ENCODE measurements at regions not wholly inside any gene's neighbourhood (a gene's known extent, or its start where the extent isn't known, plus 50 kb on each side); places are given as distances from the start of the nearest gene placed in this dataset.

DNA sequence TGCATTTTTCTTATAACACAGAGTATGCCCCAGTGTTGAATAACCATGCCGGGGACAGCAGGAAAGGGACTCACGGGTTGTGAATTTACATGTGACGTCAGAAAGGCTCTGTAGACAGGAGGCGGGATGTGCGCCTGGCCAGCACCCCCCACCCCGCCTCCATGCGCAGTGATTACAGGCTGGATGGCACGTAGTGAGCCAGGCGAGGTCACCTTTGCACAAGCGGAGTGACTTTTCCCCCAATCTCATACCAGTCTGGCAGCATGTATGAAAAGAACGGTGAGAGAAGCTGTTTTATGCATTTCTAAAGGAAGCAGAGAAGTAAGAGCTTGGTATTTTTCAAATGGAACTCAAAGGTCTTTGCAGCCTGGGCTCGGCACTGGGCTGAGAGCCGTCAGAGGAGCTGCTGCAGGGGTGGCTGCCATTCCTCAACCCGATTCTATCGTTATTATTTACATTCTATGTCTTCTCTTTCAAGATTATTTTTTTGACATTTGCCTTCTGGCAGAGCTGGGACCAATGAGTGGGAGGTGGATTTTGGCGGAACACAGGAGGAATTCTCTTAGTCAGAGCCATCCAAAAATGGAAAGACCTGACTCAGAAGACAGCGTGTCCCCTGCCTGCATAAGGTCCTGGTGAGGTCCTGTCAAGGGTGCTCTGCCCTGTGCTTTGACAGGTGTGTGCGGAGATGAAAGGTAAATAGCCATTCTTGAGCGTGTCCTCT lies 115.6 kb upstream of the SLC45A1 start:
- peak; percentile 60 for DNase-seq

DNA sequence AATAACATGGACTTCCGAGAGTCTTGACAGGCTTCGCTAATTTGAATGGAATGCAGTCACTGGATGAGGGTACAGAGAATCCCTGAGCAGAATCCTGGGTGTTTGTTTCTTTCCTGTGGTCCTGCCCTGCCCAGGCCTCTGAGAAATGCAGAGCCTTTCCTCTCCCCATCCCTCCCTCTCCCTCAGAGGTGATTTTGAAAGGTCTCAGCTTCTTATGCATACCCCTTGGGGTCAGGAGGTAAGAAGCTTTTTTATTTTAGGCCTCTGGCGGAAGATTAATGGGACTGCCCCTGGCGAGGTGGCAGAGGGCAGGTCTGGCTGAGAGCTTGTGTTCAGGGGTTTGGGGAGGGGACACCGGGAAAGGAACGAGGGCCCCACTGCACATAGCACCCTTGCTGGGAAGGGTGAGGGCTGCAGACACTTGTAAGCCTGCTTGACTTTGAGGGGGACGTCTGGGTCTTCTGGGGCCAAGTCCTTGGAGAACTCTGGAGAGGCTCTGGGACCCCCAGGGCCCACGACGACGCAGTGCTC lies 116.5 kb upstream of the SLC45A1 start:
- no peak for DNase-seq

DNA sequence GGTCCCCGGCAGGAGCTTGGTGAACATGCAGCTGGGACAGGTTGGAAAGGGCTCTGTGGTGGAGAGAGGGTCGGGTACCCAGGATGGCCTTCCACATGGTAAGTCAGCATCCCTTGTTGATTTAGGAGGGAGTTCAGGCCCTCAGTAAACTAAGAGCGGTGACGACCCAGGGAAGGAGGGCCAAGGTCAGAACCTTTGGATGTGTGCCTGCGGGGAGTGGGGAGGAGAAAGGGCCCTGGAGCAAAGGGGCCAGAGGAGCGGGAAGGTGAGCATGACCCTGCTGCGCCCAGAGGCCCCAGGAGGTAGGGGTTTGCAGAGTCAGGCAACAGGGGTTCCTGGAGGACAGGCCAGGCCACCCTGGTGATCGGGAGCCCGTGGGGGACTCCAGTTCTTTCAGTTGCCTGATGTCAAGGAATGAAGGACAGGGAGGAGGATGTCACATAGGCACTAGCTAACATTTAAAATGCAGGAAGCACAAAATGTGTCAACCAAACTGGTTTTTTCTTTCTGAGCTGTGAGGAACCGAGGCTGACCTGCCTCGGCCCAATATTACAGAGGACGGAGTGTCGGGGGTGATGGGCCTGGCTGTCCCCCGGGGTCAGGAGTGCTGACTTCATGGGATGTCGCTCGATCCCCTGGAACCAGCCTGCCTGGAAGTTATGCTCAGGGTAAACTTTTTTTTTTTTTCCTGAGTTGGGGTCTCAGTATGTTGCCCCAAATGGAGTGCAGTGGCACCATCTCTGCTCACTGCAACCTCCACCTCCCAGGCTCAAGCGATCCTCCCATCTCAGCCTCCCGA lies 117.4 kb upstream of the SLC45A1 start:
- no peak for DNase-seq

DNA sequence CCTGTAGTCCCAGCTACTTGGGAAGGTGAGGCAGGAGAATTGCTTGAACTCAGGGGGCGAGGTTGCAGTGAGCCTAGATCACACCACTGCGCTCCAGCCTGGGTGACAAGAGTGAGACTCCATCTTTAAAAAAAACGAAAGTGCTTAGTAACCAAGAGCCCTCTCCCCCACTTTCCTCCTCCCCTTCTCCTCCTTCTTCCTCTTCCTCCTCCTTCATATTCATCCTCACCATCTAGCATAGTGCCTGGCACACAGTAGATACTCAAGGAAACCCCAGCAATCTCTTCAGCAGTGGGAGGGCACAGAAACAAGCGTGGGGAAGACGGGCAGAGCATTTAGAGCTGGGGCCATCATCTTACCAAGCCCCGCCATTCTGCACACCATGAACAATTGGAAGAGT lies 119.4 kb upstream of the SLC45A1 start:
- DNase-seq = no peak

DNA sequence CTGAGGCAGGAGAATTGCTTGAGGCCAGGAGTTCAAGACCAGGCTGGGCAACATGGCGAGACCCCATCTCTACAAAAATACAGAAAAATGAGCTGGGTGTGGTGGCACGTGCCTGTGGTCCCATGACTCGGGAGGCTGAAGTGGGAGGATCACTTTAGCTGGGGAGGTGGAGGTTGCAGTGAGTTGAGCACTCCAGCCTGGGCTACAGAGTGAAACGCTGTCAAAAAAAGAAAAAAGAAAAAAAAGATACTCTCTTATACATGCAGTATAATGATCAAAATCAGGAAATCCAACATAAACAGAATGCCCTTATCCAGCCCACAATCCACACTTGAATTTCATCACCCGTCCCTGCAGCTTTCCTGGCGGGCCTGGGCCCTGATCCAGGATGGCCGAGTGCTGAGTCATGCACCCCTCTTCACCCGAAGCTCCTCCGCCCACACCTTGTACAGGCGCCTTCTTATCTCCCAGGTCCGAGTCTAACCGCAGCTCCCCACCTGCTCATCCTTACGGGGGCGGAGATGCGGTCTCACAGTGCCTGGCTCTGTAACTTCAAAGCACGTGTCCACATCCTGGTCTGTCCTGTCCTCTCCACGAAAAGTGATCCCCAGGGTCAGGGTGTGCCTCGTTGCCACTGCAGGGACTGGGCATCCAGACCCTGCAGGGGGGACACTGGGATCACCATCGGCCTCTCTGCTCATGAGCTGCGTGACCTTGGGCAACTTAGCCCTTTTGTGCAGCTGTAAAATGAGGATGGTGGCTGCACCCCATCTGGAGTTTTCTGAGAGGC lies 120.2 kb upstream of the SLC45A1 start:
- no peak for DNase-seq

DNA sequence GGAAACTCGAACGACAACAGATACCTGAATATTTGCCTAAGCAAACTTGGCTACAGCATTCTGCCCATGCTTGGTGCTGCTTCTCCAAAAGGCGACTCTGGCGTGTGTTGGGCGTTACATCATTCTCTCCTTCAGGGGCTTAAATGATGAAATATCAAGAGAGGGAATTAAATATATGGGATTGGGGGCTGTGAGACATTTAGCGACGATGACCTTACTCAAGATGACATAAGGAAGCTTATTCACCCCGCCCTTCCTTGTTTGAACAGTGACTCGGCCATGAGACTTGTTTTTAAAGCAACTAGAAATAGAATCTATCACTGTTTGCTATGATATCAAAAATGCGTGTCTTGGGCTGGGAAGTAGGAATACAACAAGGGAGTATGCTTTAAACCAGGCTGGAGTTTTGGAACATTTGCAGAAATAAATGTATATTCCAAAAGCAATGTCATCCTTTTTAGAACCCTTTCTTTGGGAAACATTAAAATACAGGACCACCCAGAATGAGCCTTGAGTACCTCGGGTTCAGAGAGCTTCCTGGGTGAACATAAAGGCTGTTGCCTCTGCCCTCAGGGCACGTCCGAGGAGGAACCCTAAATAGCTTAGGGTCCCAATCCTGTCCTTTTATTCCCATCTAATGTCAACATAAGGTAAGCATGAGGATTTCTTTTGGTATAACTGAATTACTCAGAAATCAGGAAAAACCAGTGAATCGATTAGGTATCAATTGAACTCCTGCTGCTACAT lies 123.3 kb upstream of the SLC45A1 start:
- no peak for DNase-seq

DNA sequence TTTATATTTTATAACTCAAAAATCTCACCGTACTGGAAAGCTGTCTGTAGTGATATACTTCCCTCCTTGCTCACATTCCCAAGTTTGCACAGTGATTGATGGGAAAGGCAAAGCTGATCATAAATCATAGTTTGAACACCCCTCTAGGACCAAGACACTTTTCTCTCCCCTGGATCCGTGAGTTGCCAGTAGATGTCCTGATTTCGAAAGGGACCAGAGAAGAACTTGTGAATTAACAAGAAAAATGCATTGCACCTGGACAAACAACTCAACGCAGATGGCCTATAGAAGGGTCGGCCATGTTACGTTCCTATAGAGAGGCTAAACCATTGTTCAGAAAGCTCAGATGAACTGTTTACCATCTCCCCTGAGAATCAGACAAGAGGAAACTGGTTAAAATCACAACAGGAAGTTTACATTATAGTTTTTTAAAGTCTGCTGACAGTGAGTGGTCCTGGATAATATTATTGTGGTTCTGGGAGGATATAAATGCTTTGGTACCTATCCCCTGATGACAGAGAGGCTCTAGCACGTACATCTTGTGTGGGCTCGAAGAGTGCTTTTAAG lies 124.0 kb upstream of the SLC45A1 start:
- DNase-seq = no peak

DNA sequence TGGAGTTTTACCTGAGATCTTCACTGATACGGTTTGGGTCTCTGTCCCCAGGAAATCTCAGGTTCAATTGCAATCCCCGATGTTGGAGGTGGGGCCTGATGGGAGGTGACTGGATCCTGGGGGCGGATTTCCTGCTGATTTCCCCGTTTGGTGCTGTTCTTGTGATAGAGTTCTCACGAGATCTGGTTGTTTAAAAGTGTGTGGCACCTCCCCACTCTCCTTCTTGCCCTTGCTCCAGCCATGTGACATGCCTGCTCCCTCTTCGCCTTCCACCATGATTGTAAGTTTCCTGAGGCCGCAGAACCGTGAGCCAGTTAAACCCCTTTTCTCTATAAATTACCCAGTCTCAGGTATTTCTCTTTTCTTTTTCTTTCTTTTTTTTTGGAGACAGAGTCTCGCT lies 126.4 kb upstream of the SLC45A1 start:
- no peak for DNase-seq

DNA sequence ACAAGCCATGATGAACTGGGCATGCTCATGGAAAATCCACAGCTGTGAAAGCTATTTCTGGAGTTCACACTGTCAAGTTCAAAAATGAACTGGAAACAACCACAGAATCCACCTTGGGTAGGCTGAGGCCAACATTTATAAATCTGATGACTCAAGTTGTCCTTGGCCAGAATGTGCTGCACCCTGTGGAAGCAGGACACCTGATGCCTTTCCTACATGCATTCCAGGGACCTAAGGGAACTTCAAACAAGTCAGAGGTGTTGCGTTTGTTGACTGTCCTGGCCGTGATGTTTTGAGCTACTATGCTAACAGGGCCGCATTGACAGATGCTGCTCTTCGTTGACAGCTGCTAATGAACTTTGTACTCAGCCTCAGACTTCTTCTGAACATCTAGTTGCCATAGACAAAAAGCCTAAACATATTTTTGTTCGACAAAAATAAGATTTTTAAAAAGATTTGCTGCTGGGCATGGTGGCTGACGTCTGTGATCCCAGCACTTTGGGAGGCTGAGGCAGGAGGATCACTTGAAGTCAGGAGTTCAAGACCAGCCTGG lies 127.9 kb upstream of the SLC45A1 start:
- DNase-seq = no peak

DNA sequence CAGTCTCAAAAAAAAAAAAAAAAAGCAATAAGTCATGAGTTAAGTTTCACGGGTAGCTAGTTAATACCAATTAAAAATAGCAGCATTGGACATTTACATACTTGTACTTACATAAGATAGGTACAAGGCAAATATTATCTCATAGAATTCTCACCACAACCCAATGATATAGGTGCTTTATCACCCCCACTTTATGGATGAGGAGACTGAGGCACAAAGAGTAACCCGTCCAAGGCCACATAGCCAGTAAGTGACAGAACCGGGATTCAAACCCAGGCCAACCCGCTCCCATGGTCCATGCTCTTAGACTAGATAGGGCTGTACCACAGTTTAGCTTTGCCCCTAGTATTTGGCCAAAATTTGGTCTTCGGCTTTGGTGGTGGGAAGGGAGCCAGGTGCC lies 132.5 kb upstream of the SLC45A1 start:
- DNase-seq = no peak

DNA sequence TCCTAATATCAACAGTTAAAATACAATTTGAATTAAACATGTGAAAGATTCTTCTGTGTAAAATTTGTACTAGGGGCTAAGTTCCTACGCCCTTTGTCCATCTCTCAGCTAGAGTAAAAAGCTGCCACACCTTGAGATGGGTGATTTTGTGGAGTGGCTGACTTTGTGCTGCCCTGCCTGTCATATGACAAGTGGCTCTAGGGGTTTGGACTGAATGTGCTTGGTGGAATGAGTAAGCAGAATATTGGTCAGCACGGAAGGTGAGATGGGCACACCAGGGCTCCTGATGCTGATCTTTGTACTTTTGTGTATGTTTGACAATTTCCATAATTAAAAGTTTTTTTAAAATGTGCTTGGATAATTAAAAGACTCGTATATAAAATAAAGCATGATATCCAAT lies 133.6 kb upstream of the SLC45A1 start:
- no peak for DNase-seq

DNA sequence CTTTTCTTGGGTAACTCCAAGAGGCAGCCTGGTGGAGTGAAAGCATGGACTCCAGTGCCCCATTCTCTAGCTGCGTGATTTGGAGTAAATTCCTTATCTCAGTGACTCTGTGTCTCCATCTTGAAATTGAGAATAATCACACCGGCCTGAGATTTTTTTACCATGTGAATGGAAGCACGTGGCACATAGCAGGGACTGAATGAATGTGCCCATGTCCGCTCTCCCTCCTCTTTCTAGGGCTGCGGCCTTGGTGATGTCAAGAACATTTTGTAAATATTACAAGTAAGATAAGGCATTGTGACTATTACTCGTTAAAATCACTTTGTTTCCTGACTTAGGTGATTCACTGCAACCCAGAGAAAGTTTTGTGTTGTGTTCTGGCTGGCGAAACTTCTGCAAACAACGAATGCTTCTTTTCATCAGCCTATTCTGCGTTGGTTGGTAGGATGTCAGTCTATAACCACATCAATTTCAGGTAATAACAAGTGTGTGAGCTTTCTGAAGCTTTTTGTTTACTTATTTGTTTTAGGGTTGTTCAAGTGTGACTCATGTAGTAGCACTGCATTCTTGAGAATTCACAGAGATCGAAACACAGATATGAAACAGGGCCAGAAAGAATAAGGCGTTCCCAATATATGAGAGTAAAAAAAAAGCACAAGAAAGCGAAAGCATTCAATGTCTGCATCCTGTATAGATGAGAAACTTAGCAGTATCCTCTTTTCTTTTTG lies 135.7 kb upstream of the SLC45A1 start:
- no peak for DNase-seq

DNA sequence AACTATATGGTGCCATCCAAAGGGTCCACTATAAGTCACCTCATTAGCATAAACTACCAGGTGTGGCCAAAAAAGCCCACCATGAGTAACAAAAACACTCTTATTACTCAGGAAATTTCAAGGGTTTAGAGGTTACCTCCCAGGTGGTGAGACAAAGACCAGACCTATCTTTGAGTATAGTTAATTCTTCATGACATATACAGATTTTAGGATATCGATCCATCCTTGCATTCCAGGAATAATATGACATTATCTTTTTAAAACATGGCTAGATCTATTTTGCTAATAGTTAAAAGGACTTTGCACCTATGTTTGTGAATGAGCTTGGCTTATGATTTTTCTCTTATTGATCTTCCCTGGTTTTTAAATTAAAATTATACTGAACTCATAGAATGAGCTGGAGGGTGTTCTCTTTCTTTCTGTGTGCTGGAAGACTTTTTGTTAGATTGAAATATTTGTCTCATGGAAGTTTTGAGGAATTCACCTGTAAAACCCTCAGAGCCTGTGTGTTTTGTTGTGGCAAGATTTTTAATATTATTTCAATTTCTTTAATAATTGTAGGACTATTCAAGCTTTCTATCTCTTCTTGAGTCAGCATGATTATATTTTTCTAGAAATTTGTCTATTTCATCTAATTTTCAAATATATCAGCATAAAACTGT lies 138.7 kb upstream of the SLC45A1 start:
- no peak for DNase-seq

DNA sequence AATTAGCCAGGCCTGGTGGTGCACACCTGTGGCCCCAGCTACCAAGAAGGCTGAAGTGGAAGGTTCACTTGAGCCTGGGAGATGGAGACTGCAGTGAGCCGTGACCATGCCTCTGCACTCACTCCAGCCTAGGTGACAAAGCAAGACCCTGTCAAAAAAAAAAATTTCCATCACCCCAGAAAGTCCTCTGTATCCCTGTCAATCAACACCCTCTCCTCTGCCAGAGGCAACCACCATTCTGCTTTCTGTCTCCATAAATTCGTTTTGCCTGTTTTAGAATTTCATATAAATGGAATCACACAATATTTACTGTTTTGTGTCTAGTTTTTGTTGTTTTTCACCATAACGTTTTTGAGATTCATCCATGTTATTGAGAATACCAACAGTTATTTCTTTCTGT lies 141.6 kb upstream of the SLC45A1 start:
- DNase-seq = no peak

DNA sequence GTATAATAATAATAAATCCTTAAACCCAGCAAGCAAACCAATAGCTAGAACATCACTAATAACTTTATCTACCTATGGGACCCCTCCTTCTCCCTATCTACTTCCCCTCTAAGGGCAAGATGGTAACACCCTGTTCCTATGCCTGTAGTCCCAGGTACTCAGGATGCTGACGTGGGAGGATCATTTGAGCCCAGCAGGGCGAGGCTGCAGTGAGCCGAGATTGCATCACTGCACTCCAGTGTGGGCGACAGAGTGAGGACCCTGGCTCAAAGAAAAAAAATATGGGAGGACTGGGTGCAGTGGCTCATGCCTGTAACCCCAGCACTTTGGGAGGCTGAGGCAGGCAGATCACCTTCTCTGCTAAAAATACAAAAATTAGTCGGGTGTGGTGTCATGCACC lies 143.1 kb upstream of the SLC45A1 start:
- DNase-seq = no peak

DNA sequence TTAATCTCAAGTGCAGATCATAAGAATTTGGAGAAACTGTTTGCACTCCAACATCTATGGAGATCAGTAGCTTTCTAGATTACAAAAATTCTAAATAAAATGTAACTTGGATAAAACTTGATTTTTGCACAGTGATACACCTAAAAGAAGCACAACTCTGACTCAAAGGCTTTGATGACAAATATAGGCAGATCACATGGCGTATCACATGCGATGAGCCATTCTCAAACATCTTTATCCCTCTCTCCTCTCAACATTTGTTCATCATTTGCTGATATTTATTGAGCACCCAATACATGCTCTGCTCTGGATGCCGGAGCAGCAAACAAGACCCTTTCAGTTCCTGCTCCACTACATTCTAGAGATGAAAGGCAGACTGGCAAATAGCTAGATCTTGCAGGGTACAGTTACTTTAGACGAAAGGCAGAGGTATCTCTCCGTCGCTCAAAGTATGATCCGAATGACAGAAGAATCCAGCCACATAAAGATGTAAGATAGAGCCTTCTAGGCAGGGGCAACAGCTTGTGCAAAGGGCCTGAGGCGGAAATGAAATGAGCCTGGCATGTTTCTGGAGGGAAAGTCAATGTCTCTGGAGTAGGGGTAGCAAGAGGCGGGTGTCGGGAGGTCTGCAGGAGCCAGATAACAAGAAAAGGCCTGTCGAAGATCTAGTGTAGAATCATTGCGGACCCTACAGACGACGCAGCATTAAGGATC lies 145.8 kb upstream of the ERRFI1 start:
- DNase-seq = no peak

DNA sequence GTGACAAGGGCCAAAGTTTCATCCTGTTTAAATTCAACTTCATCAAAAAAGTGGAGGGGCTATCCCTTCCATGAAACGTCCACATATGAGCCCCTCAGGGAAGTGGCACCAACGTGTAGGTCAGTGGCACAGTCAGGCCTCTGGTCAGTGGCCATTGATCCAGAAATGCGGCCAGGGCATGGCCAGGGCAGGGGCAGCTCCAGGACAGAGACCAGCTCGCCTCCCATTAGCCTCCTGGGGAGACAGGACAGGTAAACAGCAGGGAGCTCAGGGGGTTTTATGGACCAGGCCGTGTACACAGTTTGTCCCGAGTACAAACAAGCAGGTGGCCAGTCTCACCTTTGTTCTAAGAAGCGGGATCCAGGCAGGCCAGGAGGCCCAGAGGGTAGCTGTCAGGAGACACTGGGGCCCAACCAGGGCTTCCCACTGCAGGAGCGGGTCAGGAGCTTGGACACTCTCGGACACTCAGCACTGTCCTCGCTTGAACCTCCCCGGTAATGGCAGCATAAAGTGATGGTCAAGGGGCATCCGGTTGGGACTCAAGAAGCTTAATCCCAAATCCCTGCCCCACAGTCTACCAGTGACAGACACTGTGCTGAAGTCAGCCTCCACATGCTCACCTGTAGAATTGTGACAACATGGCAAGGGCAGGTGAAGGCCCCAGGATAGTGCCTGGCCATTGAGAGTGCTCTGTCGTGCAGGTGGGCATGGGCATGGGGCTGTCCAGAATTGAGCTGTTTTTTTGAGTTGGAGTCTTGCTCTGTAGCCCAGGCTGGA lies 144.1 kb upstream of the ERRFI1 start:
- no peak for DNase-seq

DNA sequence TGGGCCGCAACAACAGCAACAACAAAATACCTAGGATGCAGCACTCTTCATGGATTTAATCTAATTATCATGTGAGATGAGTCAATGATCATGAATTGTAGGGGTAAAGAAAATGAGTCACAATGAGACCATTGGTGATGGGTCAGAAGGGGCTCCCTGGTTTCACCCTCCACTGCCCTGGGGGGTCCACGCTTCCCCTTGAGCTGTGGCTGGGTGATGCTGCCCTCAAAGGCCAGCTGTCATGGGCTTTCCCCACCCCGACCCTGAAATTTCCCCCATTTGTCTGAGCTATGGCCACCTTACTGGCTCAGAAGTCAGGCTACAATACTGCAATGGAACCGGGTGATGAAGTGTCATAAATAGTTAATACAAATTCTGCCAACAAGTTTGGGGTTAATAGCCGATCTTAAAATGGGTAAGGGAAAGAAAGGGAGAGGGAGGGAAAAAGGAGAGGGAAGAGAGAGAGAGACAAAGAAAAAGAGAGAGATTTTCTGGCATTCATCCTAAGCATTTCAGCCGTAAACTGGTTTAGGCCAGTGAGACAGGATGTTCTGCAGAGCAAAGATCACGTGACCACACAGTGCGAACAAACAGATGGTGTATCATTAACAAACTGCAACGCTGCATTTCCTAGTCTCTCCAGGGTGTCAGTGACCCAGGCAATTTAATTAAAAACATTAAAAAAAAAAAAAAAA lies 143.4 kb upstream of the ERRFI1 start:
- DNase-seq = peak; percentile 68

DNA sequence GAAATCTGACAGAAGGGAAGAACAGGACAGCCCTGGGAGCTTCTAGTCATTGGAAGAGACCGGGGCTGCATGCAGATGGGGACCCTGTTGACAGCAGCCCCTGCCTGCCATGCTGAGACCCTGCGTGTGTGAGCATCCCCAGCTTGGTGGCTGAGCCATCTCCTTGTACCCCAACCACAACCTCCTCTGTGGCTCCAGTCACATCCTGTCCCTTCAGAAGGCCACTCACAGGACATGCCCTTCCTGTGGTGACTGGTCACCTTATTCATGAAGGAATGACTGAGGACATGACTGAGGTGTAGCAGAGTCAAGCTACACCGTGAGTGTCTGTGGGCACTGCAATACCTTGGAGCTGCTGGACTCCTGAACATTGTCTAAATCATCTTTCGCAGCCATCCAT lies 141.8 kb upstream of the ERRFI1 start:
- DNase-seq = no peak
